Endothelial cell of umbilical vein (primary cell): ENCODE measurements at regions not wholly inside any gene's neighbourhood (a gene's known extent, or its start where the extent isn't known, plus 50 kb on each side); places are given as distances from the start of the nearest gene placed in this dataset.

Source experiments
- BruUV-seq: library from RNA; stranded (reverse); fragments of 400-500 nt; replicated peaks from 2 replicates; lab custom pipeline; 2021; lab: Mats Ljungman, UMichigan
- CTCF ChIA-PET: fragments of 300-600, 350-600 bp; sonication (Branson Sonifier 250); formaldehyde crosslinking; loops from one replicate; lab custom pipeline; 2021; ENCODE audit warnings: antibody characterized with exemption, inconsistent platforms; lab: Charles Lee
- POLR2A ChIA-PET: fragments of 300-600, 350-600 bp; sonication (Branson Sonifier 250); formaldehyde crosslinking; loops from one replicate; lab custom pipeline; 2021; ENCODE audit warnings: antibody characterized with exemption, inconsistent platforms; lab: Charles Lee
- DNase-seq: peaks from one replicate; pipeline ENCODE4 v3.0.0-alpha.2; 2011; ENCODE audit warnings: low read depth, low spot score
- FAIRE-seq: peaks from 2 replicates; lab custom pipeline; 2011; peaks lifted over from hg19 to GRCh38; lab: Jason Lieb, UNC
- H2AFZ ChIP-seq: 2 replicates; pipeline ENCODE4 v1.6.0; 2012; ENCODE audit warnings: low read depth, low read length, control low read depth, inconsistent platforms
- H3K27ac ChIP-seq: 2 replicates; pipeline ENCODE4 v1.5.1; 2011; ENCODE audit warnings: low read depth, mild to moderate bottlenecking, control low read depth, low read length, moderate library complexity; ENCODE audit not compliant: insufficient read depth
- H3K27me3 ChIP-seq, 2 experiments: 2 replicates each; pipeline versions ENCODE4 v1.6.0 to v1.6.1; 2011; ENCODE audit warnings: low read length in 2 of 2, mixed read lengths in 1 of 2; ENCODE audit not compliant: control insufficient read depth in 2 of 2, insufficient read depth in 2 of 2
- H3K36me3 ChIP-seq, 2 experiments: 2 replicates in 1 of 2; 3 replicates in 1 of 2; pipeline ENCODE4 v1.5.1; 2011; ENCODE audit warnings: low read length in 2 of 2, mild to moderate bottlenecking in 1 of 2, moderate library complexity in 1 of 2; ENCODE audit not compliant: control insufficient read depth in 2 of 2, insufficient read depth in 2 of 2; ENCODE audit errors: extremely low read depth in 1 of 2
- H3K4me1 ChIP-seq: 3 replicates; pipeline ENCODE4 v1.5.1; 2011; ENCODE audit warnings: mild to moderate bottlenecking, low read length; ENCODE audit not compliant: control insufficient read depth, insufficient read depth; ENCODE audit errors: extremely low read depth
- H3K4me2 ChIP-seq: 2 replicates; pipeline ENCODE4 v1.6.1; 2011; ENCODE audit warnings: low read length, control low read depth, mixed read lengths; ENCODE audit not compliant: insufficient read depth
- H3K4me3 ChIP-seq, 3 experiments: fragments of 200-600 bp in 1 of 3; sonication (generic), shearing (Covaris generic) in 1 of 3; replicated peaks in 1 of 3; 2 replicates each; pipeline ENCODE4 v1.5.1; 2011 to 2016; ENCODE audit warnings: control low read depth in 3 of 3, low read length in 3 of 3, mild to moderate bottlenecking in 2 of 3, inconsistent platforms in 1 of 3, low read depth in 1 of 3, moderate library complexity in 1 of 3; ENCODE audit not compliant: insufficient read depth in 1 of 3
- H3K79me2 ChIP-seq: 2 replicates; pipeline ENCODE4 v1.6.0; 2012; ENCODE audit warnings: low read length, inconsistent platforms; ENCODE audit not compliant: control insufficient read depth, insufficient read depth
- H3K9ac ChIP-seq: replicated peaks from 2 replicates; pipeline ENCODE3; 2011; ENCODE audit warnings: low read length, control low read depth; ENCODE audit not compliant: insufficient read depth; ENCODE audit errors: extremely low read depth
- H3K9me1 ChIP-seq: replicated peaks from 3 replicates; pipeline ENCODE4 v1.6.0; 2011; ENCODE audit warnings: mild to moderate bottlenecking, low read length; ENCODE audit not compliant: control insufficient read depth, insufficient read depth; ENCODE audit errors: extremely low read depth
- H3K9me3 ChIP-seq: replicated peaks from 2 replicates; pipeline ENCODE4 v1.5.1; 2012; ENCODE audit warnings: low read length, inconsistent platforms; ENCODE audit not compliant: control insufficient read depth, insufficient read depth
- H4K20me1 ChIP-seq: replicated peaks from 2 replicates; pipeline ENCODE3; 2011; ENCODE audit warnings: mild to moderate bottlenecking, low read length; ENCODE audit not compliant: control insufficient read depth, insufficient read depth; ENCODE audit errors: extremely low read depth
- EZH2 ChIP-seq: IDR thresholded peaks from 2 replicates; pipeline ENCODE4 v1.6.1; 2012; ENCODE audit warnings: borderline replicate concordance, low read depth, mild to moderate bottlenecking, moderate library complexity, low read length, inconsistent platforms; ENCODE audit not compliant: severe bottlenecking
- FOS ChIP-seq: IDR thresholded peaks from 2 replicates; pipeline ENCODE4 v1.6.1; 2011; ENCODE audit warnings: mild to moderate bottlenecking, low read length, moderate library complexity, borderline replicate concordance; ENCODE audit not compliant: insufficient read depth
- GATA2 ChIP-seq: IDR thresholded peaks from 2 replicates; pipeline ENCODE4 v1.7.0; 2011; ENCODE audit warnings: low read depth, mild to moderate bottlenecking, moderate library complexity, mixed read lengths, low read length; ENCODE audit not compliant: insufficient read length, insufficient read depth
- JUN ChIP-seq: IDR thresholded peaks from 2 replicates; pipeline ENCODE4 v1.6.1; 2011; ENCODE audit warnings: borderline replicate concordance, low read depth; ENCODE audit not compliant: insufficient read length, insufficient read depth
- MYC ChIP-seq: IDR thresholded peaks from one replicate; pipeline ENCODE4 v1.6.1; 2011; ENCODE audit warnings: mild to moderate bottlenecking, low read depth, low read length
- POLR2A ChIP-seq: IDR thresholded peaks from 2 replicates; pipeline ENCODE4 v1.6.1; 2012; ENCODE audit warnings: low read depth, mild to moderate bottlenecking, control low read depth, low read length
- POLR2AphosphoS5 ChIP-seq: IDR thresholded peaks from 2 replicates; pipeline ENCODE4 v1.6.1; 2012; ENCODE audit warnings: low read depth, mild to moderate bottlenecking, control low read depth, low read length, moderate library complexity; ENCODE audit not compliant: insufficient read depth
- dilution Hi-C: fragments of 300-500 bp; cut with MboI; formaldehyde crosslinking; loops from one replicate; pipeline ENCODE4 v1.15.0; 2019; ENCODE audit warnings: low sequenced_read_pairs; ENCODE audit not compliant: extremely low pct_ligation_motif_present
- intact Hi-C: fragments of 100-400 bp; cut with micrococcal nuclease; formaldehyde crosslinking; loops from one replicate; pipeline ENCODE4 v1.10.0; 2022
- TF ChIP-seq, protein P1 (sequence below), 2 donors: IDR thresholded peaks; 1 replicate in 1 of 2; 2 replicates in 1 of 2; pipeline ENCODE4 v1.5.1; 2011; ENCODE audit warnings: low read length in 2 of 2, mild to moderate bottlenecking in 2 of 2, moderate library complexity in 2 of 2, control low read depth in 1 of 2, inconsistent platforms in 1 of 2, low read depth in 1 of 2; ENCODE audit not compliant: insufficient read depth in 1 of 2; ENCODE audit errors: extremely low read depth in 1 of 2
- TF ChIP-seq, protein P2 (sequence below): IDR thresholded peaks from 2 replicates; pipeline ENCODE4 v1.6.1; 2011; ENCODE audit not compliant: insufficient read depth, insufficient read length

DNA sequence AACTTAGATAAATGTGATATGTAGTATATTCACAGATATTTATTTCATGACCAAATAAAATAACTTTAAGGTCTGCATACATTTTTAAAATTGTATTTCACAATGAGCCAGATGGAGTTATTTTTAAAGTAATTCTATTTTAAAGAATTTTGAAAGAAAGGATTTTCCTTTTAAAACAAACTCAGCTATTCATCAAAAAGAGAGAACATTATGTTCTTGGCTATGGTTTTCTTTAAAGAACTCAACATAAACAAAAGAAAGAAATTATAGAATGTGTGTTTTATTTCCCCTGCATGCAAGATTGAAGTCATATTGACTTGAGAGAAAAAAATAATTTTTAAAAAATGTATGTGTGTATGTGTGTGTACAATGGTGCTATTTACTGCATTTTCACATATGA, 1023.6 kb upstream of the CITED2 start:
- Histone ChIP-seq H3K9ac (no peak overlapping the region), H3K27me3 (no peaks in the 10 kb centered on the region), H3K36me3 (no peaks in the 10 kb centered on the region), H3K79me2 (no peaks in the 10 kb centered on the region), H3K4me1 (peaks cover 14% of the 10 kb centered on the region), H3K4me3 (no peak overlapping the region), H3K4me2 (no peak overlapping the region), H3K27ac (no peak overlapping the region), H2AFZ (no peak overlapping the region), H3K9me3 (no peaks in the 10 kb centered on the region), H3K9me1 (no peaks in the 10 kb centered on the region), H4K20me1 (no peaks in the 10 kb centered on the region)
- dilution Hi-C loops (no loop called here), intact Hi-C loops (loop anchor here (10.0 kb wide), 1 partner anchor 1277 kb away; no protein-coding TSS in a partner anchor)
- POLR2A ChIA-PET = no interaction called here
- no peak for DNase-seq
- CTCF ChIA-PET = no interaction called here
- no TSS peak for BruUV-seq
- FAIRE-seq = no peak
- no peak for TF ChIP-seq GATA2
- no peak for TF ChIP-seq MYC

DNA sequence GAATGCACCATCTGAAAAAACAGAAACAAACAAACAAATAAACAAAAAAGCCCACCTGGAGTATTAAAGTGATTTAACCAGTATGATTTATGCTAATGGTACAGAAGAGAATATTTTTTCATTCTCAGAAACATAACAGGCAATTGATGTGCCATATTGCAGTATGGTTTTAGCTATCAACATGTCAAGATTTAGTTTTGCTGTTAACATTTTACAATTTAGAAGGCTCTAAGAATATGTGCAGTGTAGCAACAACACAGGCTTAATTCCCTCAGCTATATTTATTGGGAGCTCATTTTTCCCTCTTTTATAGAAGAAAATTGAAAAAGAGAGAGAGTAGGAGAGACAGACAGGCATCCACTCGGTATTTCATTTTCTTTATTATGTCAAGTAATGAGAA, 1022.7 kb upstream of the CITED2 start:
- no peak for FAIRE-seq
- intact Hi-C loops (loop anchor here (10.0 kb wide), 1 partner anchor 1278 kb away; no protein-coding TSS in a partner anchor), dilution Hi-C loops (no loop called here)
- Histone ChIP-seq H3K9me1 (no peaks in the 10 kb centered on the region), H3K27me3 (no peaks in the 10 kb centered on the region), H3K4me3 (no peak overlapping the region), H3K27ac (no peak overlapping the region), H3K9ac (no peak overlapping the region), H3K36me3 (no peaks in the 10 kb centered on the region), H3K4me1 (peaks cover 14% of the 10 kb centered on the region), H2AFZ (no peak overlapping the region), H4K20me1 (no peaks in the 10 kb centered on the region), H3K4me2 (no peak overlapping the region), H3K9me3 (no peaks in the 10 kb centered on the region), H3K79me2 (no peaks in the 10 kb centered on the region)
- no TSS peak for BruUV-seq
- POLR2A ChIA-PET = no interaction called here
- DNase-seq = no peak
- no peak for TF ChIP-seq POLR2A
- TF ChIP-seq EZH2 = no peak
- TF ChIP-seq, protein P1, sequence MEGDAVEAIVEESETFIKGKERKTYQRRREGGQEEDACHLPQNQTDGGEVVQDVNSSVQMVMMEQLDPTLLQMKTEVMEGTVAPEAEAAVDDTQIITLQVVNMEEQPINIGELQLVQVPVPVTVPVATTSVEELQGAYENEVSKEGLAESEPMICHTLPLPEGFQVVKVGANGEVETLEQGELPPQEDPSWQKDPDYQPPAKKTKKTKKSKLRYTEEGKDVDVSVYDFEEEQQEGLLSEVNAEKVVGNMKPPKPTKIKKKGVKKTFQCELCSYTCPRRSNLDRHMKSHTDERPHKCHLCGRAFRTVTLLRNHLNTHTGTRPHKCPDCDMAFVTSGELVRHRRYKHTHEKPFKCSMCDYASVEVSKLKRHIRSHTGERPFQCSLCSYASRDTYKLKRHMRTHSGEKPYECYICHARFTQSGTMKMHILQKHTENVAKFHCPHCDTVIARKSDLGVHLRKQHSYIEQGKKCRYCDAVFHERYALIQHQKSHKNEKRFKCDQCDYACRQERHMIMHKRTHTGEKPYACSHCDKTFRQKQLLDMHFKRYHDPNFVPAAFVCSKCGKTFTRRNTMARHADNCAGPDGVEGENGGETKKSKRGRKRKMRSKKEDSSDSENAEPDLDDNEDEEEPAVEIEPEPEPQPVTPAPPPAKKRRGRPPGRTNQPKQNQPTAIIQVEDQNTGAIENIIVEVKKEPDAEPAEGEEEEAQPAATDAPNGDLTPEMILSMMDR (IDR thresholded peaks at IDR 0.05; ENCODE audit: extremely low read depth in 1 of 2, insufficient read depth in 1 of 2, low read depth in 1 of 2, low read length in 2 of 2) = no peak
- TF ChIP-seq GATA2 = no peak
- no peak for TF ChIP-seq JUN
- TF ChIP-seq FOS = no peak
- no peak for TF ChIP-seq POLR2AphosphoS5
- TF ChIP-seq, protein P2, sequence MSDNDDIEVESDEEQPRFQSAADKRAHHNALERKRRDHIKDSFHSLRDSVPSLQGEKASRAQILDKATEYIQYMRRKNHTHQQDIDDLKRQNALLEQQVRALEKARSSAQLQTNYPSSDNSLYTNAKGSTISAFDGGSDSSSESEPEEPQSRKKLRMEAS = no peak
- TF ChIP-seq MYC = no peak
- CTCF ChIA-PET = interaction anchor here (0.7 to 1.4 kb wide), 2 partner anchors 509 to 1028 kb away, joined by 3 read pairs; no protein-coding TSS in a partner anchor
